OCI-LY7 (cell line): ENCODE measurements at regions not wholly inside any gene's neighbourhood (a gene's known extent, or its start where the extent isn't known, plus 50 kb on each side); places are given as distances from the start of the nearest gene placed in this dataset.

Source experiments
- EZH2phosphoT487 ChIP-seq: fragments of 200-600 bp; sonication (generic); IDR thresholded peaks from 2 replicates; pipeline ENCODE4 v1.6.1; 2018; ENCODE audit warnings: low read depth, borderline replicate concordance, mild to moderate bottlenecking, mixed run types, antibody characterized with exemption, low read length, moderate library complexity, mixed read lengths
- TF ChIP-seq, protein P1 (sequence below): fragments of 200-600 bp; sonication (generic); conservative IDR thresholded peaks from 2 replicates; pipeline ENCODE4 v1.5.1; 2014; ENCODE audit warnings: mild to moderate bottlenecking, antibody characterized with exemption, low read length, moderate library complexity, mixed read lengths

- TF ChIP-seq, protein P1, sequence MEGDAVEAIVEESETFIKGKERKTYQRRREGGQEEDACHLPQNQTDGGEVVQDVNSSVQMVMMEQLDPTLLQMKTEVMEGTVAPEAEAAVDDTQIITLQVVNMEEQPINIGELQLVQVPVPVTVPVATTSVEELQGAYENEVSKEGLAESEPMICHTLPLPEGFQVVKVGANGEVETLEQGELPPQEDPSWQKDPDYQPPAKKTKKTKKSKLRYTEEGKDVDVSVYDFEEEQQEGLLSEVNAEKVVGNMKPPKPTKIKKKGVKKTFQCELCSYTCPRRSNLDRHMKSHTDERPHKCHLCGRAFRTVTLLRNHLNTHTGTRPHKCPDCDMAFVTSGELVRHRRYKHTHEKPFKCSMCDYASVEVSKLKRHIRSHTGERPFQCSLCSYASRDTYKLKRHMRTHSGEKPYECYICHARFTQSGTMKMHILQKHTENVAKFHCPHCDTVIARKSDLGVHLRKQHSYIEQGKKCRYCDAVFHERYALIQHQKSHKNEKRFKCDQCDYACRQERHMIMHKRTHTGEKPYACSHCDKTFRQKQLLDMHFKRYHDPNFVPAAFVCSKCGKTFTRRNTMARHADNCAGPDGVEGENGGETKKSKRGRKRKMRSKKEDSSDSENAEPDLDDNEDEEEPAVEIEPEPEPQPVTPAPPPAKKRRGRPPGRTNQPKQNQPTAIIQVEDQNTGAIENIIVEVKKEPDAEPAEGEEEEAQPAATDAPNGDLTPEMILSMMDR, result no peak
- TF ChIP-seq EZH2phosphoT487, result no peak
Observed at GRCh38 chr6:139800837-139801236, 426.4 kb upstream of the CITED2 start.
